ENCODE measurements at regions not wholly inside any gene's neighbourhood (a gene's known extent, or its start where the extent isn't known, plus 50 kb on each side); places are given as distances from the start of the nearest gene placed in this dataset.

DNA sequence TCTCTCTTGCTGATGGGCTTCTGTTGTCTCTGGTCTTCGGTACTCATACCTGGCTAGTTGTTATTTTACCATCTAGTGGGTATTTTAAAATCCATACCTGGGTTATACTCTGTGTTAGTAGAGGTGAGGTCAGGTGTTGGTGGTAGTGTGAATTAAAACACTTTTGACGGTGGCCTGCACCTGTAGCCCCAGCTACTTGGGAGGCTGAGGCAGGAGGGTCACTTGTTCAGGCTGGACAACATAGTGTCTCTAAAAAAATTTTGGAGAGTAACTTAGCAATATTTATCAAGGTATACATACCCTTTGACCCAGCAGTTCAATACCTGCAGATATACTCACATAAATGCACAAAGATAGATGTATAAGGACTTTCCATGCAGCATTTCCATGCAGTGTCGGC lies 55.4 kb downstream of the GSX1 start:
- no peak overlapping the region for H3K27ac ChIP-seq
- no peak for TF ChIP-seq ZFX (IDR thresholded peaks at IDR 0.05)
- TF ChIP-seq, protein P1, sequence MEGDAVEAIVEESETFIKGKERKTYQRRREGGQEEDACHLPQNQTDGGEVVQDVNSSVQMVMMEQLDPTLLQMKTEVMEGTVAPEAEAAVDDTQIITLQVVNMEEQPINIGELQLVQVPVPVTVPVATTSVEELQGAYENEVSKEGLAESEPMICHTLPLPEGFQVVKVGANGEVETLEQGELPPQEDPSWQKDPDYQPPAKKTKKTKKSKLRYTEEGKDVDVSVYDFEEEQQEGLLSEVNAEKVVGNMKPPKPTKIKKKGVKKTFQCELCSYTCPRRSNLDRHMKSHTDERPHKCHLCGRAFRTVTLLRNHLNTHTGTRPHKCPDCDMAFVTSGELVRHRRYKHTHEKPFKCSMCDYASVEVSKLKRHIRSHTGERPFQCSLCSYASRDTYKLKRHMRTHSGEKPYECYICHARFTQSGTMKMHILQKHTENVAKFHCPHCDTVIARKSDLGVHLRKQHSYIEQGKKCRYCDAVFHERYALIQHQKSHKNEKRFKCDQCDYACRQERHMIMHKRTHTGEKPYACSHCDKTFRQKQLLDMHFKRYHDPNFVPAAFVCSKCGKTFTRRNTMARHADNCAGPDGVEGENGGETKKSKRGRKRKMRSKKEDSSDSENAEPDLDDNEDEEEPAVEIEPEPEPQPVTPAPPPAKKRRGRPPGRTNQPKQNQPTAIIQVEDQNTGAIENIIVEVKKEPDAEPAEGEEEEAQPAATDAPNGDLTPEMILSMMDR (conservative IDR thresholded peaks at IDR 0.05) = no peak

DNA sequence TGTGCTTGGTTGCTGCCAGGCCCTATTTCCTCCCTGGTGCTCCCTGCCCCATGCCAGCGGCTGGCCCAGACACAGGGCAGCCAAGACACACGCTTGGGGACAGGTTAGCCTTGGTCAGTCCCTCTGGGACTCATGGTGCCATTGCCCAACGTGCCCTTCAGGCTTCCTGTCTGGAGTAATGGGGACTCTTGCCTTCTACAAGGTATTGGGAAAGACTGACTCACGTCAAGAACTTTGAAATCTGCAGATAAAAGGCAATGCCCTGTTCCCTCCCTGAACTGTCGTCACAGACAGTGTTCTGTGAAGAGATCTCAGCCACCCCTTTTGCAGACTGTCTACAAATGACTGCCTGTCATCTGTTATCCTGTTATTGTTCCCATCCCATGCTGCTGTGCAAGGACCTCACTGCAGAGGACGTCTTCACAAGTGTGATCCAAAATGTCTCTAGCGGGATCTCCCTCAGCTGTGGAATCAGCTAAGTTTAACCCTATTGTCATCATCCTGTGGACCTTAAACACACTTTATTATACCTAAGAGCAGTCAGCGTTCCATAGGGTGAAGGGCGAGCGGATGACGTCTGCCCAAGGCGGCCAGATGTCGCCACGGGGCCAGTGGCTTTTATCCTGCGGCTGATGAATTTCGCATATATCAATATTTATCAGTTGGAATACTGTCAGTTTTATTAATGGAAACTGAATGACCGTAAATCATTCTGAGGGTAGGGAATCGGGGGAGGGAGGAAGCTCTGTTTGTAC lies 59.0 kb downstream of the GSX1 start:
- no peak for TF ChIP-seq ZFX (IDR thresholded peaks at IDR 0.05)
- TF ChIP-seq, protein P1 (conservative IDR thresholded peaks at IDR 0.05) = no peak
- H3K27ac ChIP-seq = no peak overlapping the region

DNA sequence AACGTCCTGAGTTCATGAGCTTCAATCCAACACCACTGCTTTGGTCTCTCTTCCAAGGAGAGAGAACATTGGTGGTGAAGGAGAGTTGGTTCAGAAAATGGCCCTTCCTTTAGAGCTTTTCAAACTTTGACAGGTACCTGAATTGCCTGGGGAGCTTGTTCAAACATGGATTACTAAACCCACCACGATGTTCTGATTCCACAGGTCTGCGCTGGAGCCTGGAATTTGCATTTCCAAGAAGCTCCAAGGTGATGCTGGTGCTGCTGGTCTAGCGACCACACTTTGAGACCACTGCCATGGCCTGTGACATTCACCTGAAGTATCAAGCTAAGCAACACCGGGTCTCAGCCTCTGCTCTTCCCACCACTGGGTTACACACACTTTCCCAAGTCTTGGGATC lies 60.2 kb downstream of the GSX1 start:
- no peak overlapping the region for H3K27ac ChIP-seq
- TF ChIP-seq, protein P1 (conservative IDR thresholded peaks at IDR 0.05) = no peak
- TF ChIP-seq ZFX (IDR thresholded peaks at IDR 0.05) = no peak

DNA sequence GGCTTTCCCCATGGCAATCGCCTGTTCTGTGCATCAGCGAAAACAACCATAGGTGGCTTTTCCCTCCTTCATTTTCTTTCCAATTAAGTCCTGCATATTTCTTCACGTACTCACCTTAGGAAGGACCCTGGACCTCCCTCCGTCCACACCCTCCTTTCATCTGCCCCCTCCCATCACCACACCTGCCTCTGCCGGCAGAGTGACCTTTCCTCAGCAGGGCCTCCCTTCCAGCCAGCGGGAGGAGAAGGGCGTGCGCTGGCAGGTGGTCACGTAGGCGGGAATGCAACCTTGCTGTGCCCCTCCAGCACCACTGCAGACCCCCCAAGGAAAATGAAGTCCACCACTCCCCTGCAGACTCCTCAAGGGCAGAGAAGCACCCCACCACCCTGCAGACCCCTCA lies 61.1 kb downstream of the GSX1 start:
- no peak for TF ChIP-seq ZFX (IDR thresholded peaks at IDR 0.05)
- TF ChIP-seq, protein P1 (conservative IDR thresholded peaks at IDR 0.05) = no peak

DNA sequence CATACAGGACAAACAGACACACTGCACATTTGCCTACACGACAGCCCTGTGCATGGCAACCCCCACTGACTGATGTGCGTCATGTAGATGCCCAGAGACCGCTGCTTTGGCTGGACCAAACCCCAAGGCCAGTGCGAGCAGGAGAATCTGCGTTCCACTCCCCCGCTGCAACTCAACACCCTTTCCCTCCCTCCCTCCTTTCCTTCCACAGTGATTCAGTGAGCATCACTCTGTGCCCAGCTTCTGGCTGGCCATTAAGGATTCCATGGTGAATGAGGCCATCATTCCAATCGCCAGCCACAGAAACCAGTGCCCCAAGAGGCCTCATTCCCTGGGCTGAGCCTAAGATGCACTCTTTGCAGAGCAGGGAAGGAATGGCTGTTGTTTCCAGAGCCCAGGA lies 61.6 kb downstream of the GSX1 start:
- no peak overlapping the region for H3K27ac ChIP-seq
- TF ChIP-seq ZFX (IDR thresholded peaks at IDR 0.05) = no peak
- TF ChIP-seq, protein P1 (conservative IDR thresholded peaks at IDR 0.05) = no peak

More for the DNA sequence above, 61.1 kb downstream of the GSX1 start:
- no peak overlapping the region for H3K27ac ChIP-seq

DNA sequence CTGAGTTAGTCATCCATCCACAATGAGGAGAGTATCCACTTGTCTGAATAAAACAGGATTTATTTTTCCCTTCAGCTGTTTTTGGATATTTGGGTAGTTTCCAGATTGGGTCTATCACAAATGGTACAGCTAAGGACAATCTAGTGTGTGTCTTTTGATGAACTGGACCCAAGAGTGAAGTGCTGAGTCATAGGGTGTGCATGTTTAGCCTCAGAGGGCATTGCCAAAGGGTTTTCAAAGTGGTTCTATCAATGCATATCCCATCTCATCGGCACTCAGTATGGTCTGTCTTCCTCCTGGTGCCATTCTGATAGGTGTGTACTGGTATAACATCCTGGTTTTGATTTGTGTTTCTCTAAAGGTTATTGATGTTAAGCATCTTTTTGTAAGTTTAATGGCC lies 62.3 kb downstream of the GSX1 start:
- H3K27ac ChIP-seq = no peak overlapping the region
- TF ChIP-seq, protein P1 (conservative IDR thresholded peaks at IDR 0.05) = no peak
- TF ChIP-seq ZFX (IDR thresholded peaks at IDR 0.05) = no peak

DNA sequence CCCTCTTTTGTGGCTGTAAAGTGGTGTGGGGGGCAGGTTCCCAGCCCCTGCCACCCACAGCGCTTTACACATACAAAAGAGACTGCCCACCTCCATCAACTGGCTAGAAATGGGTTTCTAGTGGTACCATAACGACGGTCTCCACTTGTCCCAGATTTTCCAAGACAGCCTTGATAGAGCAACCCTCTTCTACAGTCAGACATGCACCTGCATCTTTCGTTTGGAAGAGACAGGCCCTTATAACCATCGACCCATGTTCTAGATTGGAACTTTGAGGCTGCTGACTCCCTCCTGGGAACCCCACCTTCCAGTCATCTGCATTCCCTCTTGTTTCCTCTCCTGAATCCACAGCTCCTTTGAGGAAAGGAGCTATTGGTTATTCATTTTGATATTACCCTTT lies 63.1 kb downstream of the GSX1 start:
- no peak overlapping the region for H3K27ac ChIP-seq
- no peak for TF ChIP-seq ZFX (IDR thresholded peaks at IDR 0.05)
- TF ChIP-seq, protein P1 (conservative IDR thresholded peaks at IDR 0.05) = no peak

Data from C4-2B (cell line).